GM12891 (cell line): ENCODE measurements at regions not wholly inside any gene's neighbourhood (a gene's known extent, or its start where the extent isn't known, plus 50 kb on each side); places are given as distances from the start of the nearest gene placed in this dataset.

Experiments used
- POLR2A ChIP-seq: IDR thresholded peaks from 2 replicates; pipeline ENCODE4 v1.6.1; 2011; ENCODE audit warnings: low read depth, low read length, control low read depth
- POLR2AphosphoS5 ChIP-seq: IDR thresholded peaks from 2 replicates; pipeline ENCODE4 v1.6.1; 2011; ENCODE audit warnings: low read depth, low read length, control low read depth

DNA sequence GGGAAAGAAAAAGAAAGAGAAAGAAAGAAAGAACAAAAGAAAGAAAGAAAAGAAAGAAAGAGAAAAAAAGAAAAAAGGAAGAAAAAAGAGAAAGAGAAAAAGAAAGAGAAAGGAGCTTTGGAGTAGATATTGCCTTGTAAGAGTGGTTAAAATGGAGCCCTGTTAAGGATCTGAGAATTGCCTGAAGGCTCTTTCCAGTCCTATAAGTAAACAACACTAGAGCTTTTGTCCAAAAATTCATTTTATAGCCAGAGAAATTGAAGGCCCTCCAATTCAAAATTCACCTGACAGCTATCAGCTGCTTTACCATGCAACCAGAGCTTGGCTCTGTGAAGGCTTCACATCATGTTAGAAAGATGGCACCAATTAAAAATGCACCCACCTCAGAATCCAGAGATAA, 102.1 kb upstream of the FRMD4B start:
- TF ChIP-seq POLR2A (no peak), POLR2AphosphoS5 (no peak)
